ENCODE measurements at regions not wholly inside any gene's neighbourhood (a gene's known extent, or its start where the extent isn't known, plus 50 kb on each side); places are given as distances from the start of the nearest gene placed in this dataset.

- Histone ChIP-seq H3K27me3 (no peaks in the 10 kb centered on the region), H3K36me3 (no peaks in the 10 kb centered on the region), H3K4me1 (no peaks in the 10 kb centered on the region), H3K27ac (no peak overlapping the region), H3K4me3 (no peak overlapping the region), H3K9me3 (no peaks in the 10 kb centered on the region)
- no peak for DNase-seq
- TF ChIP-seq CTCF (IDR thresholded peaks at IDR 0.05) = no peak
- intact Hi-C loops (cut with DNase I; ENCODE audit: low total_unique reads) = no loop called here
Measured at GRCh38 chr1:200267458-200267857, 142.4 kb downstream of the ZNF281 start.

GRCh38 chr1:200266871-200267270 lies 143.0 kb downstream of the ZNF281 start:
- TF ChIP-seq CTCF (IDR thresholded peaks at IDR 0.05) = no peak
- H3K9me3 ChIP-seq = no peaks in the 10 kb centered on the region
- no peak overlapping the region for H3K4me3 ChIP-seq
- no peak overlapping the region for H3K27ac ChIP-seq
- H3K27me3 ChIP-seq = no peaks in the 10 kb centered on the region
- no peak for DNase-seq
- no peaks in the 10 kb centered on the region for H3K4me1 ChIP-seq
- intact Hi-C loops (cut with DNase I; ENCODE audit: low total_unique reads) = no loop called here
- H3K36me3 ChIP-seq = no peaks in the 10 kb centered on the region

- H3K27me3 ChIP-seq = no peaks in the 10 kb centered on the region
- H3K27ac ChIP-seq = no peak overlapping the region
- no peak for DNase-seq
- intact Hi-C loops (cut with DNase I; ENCODE audit: low total_unique reads) = no loop called here
- no peaks in the 10 kb centered on the region for H3K4me1 ChIP-seq
- TF ChIP-seq CTCF (IDR thresholded peaks at IDR 0.05) = no peak
- no peaks in the 10 kb centered on the region for H3K36me3 ChIP-seq
- no peak overlapping the region for H3K4me3 ChIP-seq
- no peaks in the 10 kb centered on the region for H3K9me3 ChIP-seq
Measured at GRCh38 chr1:200265881-200266280, 144.0 kb downstream of the ZNF281 start.

GRCh38 chr1:200265104-200265503 lies 144.7 kb downstream of the ZNF281 start:
- no peak for TF ChIP-seq CTCF (IDR thresholded peaks at IDR 0.05)
- H3K4me3 ChIP-seq = no peak overlapping the region
- no peaks in the 10 kb centered on the region for H3K9me3 ChIP-seq
- H3K4me1 ChIP-seq = no peaks in the 10 kb centered on the region
- intact Hi-C loops (cut with DNase I; ENCODE audit: low total_unique reads) = no loop called here
- H3K27ac ChIP-seq = no peak overlapping the region
- no peak for DNase-seq
- no peaks in the 10 kb centered on the region for H3K27me3 ChIP-seq
- H3K36me3 ChIP-seq = no peaks in the 10 kb centered on the region

GRCh38 chr1:200263203-200263602 lies 146.6 kb downstream of the ZNF281 start:
- DNase-seq = no peak
- no peaks in the 10 kb centered on the region for H3K4me1 ChIP-seq
- no peaks in the 10 kb centered on the region for H3K9me3 ChIP-seq
- no peak for TF ChIP-seq CTCF (IDR thresholded peaks at IDR 0.05)
- no peaks in the 10 kb centered on the region for H3K27me3 ChIP-seq
- no peak overlapping the region for H3K4me3 ChIP-seq
- no peak overlapping the region for H3K27ac ChIP-seq
- H3K36me3 ChIP-seq = no peaks in the 10 kb centered on the region
- intact Hi-C loops (cut with DNase I; ENCODE audit: low total_unique reads) = no loop called here

GRCh38 chr1:200262326-200262965 lies 147.4 kb downstream of the ZNF281 start:
- Histone ChIP-seq H3K27ac (no peak overlapping the region), H3K4me1 (no peaks in the 10 kb centered on the region), H3K4me3 (no peak overlapping the region), H3K9me3 (no peaks in the 10 kb centered on the region), H3K27me3 (no peaks in the 10 kb centered on the region), H3K36me3 (no peaks in the 10 kb centered on the region)
- TF ChIP-seq CTCF (IDR thresholded peaks at IDR 0.05) = no peak
- intact Hi-C loops (cut with DNase I; ENCODE audit: low total_unique reads) = no loop called here
- DNase-seq = no peak
